ENCODE measurements at regions not wholly inside any gene's neighbourhood (a gene's known extent, or its start where the extent isn't known, plus 50 kb on each side); places are given as distances from the start of the nearest gene placed in this dataset.

- no peak overlapping the region for H2AFZ ChIP-seq (ENCODE audit: low read depth, low read length)
- DNase-seq (ENCODE audit: low read depth, low spot score) (no peak), FAIRE-seq (no peak)
- H3K4me3 ChIP-seq (replicated peaks in 1 of 3; ENCODE audit: insufficient read depth in 1 of 3, low read depth in 1 of 3, low read length in 3 of 3), result no peak overlapping the region
- TF ChIP-seq FOS (IDR thresholded peaks at IDR 0.05; ENCODE audit: borderline replicate concordance, insufficient read depth, low read length) (no peak), POLR2A (IDR thresholded peaks at IDR 0.05; ENCODE audit: low read depth, low read length) (no peak), MYC (IDR thresholded peaks at IDR 0.05; ENCODE audit: low read depth, low read length) (no peak), MAX (IDR thresholded peaks at IDR 0.05; ENCODE audit: insufficient read depth, insufficient read length) (no peak), POLR2AphosphoS5 (IDR thresholded peaks at IDR 0.05; ENCODE audit: insufficient read depth, low read depth, low read length) (no peak), EZH2 (IDR thresholded peaks at IDR 0.05; ENCODE audit: borderline replicate concordance, low read depth, low read length, severe bottlenecking) (no peak), GATA2 (IDR thresholded peaks at IDR 0.05; ENCODE audit: insufficient read depth, insufficient read length, low read depth, low read length) (no peak), CTCF (IDR thresholded peaks at IDR 0.05; ENCODE audit: extremely low read depth in 1 of 2, insufficient read depth in 1 of 2, low read depth in 1 of 2, low read length in 2 of 2) (no peak), JUN (IDR thresholded peaks at IDR 0.05; ENCODE audit: borderline replicate concordance, insufficient read depth, insufficient read length, low read depth) (no peak)
- intact Hi-C loops (cut with micrococcal nuclease) (loop anchor here (5.0 kb wide), 1 partner anchor 39 kb away; no protein-coding TSS in a partner anchor), dilution Hi-C loops (cut with MboI; ENCODE audit: extremely low pct_ligation_motif_present, low sequenced_read_pairs) (no loop called here)
- no peaks in the 10 kb centered on the region for H3K9me1 ChIP-seq (replicated peaks; ENCODE audit: control insufficient read depth, extremely low read depth, insufficient read depth, low read length)
- H3K4me2 ChIP-seq (ENCODE audit: insufficient read depth, low read length), result no peak overlapping the region
- POLR2A ChIA-PET, result no interaction called here
- no peak overlapping the region for H3K9ac ChIP-seq (replicated peaks; ENCODE audit: extremely low read depth, insufficient read depth, low read length)
- no peaks in the 10 kb centered on the region for H4K20me1 ChIP-seq (replicated peaks; ENCODE audit: control insufficient read depth, extremely low read depth, insufficient read depth, low read length)
- H3K27me3 ChIP-seq (ENCODE audit: control insufficient read depth in 2 of 2, insufficient read depth in 2 of 2, low read length in 2 of 2), result no peaks in the 10 kb centered on the region
- no peaks in the 10 kb centered on the region for H3K79me2 ChIP-seq (ENCODE audit: control insufficient read depth, insufficient read depth, low read length)
- peaks cover 9% of the 10 kb centered on the region for H3K4me1 ChIP-seq (ENCODE audit: control insufficient read depth, extremely low read depth, insufficient read depth, low read length)
- H3K9me3 ChIP-seq (replicated peaks; ENCODE audit: control insufficient read depth, insufficient read depth, low read length), result no peaks in the 10 kb centered on the region
- no TSS peak for BruUV-seq (replicated peaks)
- H3K36me3 ChIP-seq (ENCODE audit: control insufficient read depth in 2 of 2, extremely low read depth in 1 of 2, insufficient read depth in 2 of 2, low read length in 2 of 2), result no peaks in the 10 kb centered on the region
- CTCF ChIA-PET, result interaction anchor here (0.7 to 1.1 kb wide), 2 partner anchors 10 to 48 kb away, joined by 3 to 5 read pairs; no protein-coding TSS in a partner anchor
- no peak overlapping the region for H3K27ac ChIP-seq (ENCODE audit: insufficient read depth, low read depth, low read length)
Measured at GRCh38 chr20:23283096-23283850, 67.3 kb upstream of the NXT1 start.

Measured in endothelial cell of umbilical vein (primary cell).